AG04449 (cell line): ENCODE measurements at regions not wholly inside any gene's neighbourhood (a gene's known extent, or its start where the extent isn't known, plus 50 kb on each side); places are given as distances from the start of the nearest gene placed in this dataset.
"Not testable (repeated sequence)": the region's sequence is repeated elsewhere in the genome, so short reads cannot be mapped to it uniquely, and the experiment has no call there.

ENCODE experiments used
- CTCF ChIA-PET: fragments of 350-600 bp; formaldehyde crosslinking; extraction: SDS; loops from one replicate; lab custom pipeline; 2021; ENCODE audit warnings: antibody characterized with exemption; lab: Yijun Ruan, JAX
- POLR2A ChIA-PET: fragments of 400-600, 350-600 bp; formaldehyde crosslinking; extraction: SDS; loops from one replicate; lab custom pipeline; 2020; ENCODE audit warnings: antibody characterized with exemption, inconsistent platforms; lab: Yijun Ruan, JAX
- DNase-seq: peaks from one replicate; pipeline ENCODE4 v3.0.0-alpha.2; 2010; ENCODE audit warnings: low read depth, low spot score
- H3K4me3 ChIP-seq: 2 replicates; pipeline ENCODE4 v1.5.1; 2011; ENCODE audit warnings: low read depth, mild to moderate bottlenecking, control low read depth, low read length
- TF ChIP-seq, protein P1 (sequence below): IDR thresholded peaks from one replicate; pipeline ENCODE4 v1.5.1; 2011; ENCODE audit warnings: mild to moderate bottlenecking, moderate library complexity, low read length, control low read depth, inconsistent platforms; ENCODE audit not compliant: insufficient read depth; ENCODE audit errors: missing control alignments

DNA sequence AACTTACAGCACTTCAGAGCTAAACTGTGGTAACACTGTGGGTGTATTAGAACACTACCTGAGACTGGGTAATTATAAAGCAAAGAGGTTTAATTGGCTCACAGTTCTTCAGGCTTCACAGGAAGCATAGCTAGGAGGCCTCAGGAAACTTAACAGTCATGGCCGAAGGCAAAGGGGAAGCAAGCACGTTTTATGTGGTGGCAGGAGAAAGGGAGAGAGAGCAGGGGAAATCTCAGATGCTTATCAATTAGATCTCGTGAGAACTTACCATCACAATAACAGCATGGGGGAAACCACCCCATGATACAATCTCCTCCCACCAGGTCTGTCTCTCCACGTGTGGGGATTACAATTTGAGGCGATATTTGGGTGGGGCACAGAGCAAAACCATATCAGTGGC lies 512.6 kb downstream of the RERGL start:
- CTCF ChIA-PET: no interaction called here
- no peak overlapping the region for H3K4me3 ChIP-seq
- TF ChIP-seq, protein P1, sequence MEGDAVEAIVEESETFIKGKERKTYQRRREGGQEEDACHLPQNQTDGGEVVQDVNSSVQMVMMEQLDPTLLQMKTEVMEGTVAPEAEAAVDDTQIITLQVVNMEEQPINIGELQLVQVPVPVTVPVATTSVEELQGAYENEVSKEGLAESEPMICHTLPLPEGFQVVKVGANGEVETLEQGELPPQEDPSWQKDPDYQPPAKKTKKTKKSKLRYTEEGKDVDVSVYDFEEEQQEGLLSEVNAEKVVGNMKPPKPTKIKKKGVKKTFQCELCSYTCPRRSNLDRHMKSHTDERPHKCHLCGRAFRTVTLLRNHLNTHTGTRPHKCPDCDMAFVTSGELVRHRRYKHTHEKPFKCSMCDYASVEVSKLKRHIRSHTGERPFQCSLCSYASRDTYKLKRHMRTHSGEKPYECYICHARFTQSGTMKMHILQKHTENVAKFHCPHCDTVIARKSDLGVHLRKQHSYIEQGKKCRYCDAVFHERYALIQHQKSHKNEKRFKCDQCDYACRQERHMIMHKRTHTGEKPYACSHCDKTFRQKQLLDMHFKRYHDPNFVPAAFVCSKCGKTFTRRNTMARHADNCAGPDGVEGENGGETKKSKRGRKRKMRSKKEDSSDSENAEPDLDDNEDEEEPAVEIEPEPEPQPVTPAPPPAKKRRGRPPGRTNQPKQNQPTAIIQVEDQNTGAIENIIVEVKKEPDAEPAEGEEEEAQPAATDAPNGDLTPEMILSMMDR: no peak
- POLR2A ChIA-PET: no interaction called here
- no peak for DNase-seq

DNA sequence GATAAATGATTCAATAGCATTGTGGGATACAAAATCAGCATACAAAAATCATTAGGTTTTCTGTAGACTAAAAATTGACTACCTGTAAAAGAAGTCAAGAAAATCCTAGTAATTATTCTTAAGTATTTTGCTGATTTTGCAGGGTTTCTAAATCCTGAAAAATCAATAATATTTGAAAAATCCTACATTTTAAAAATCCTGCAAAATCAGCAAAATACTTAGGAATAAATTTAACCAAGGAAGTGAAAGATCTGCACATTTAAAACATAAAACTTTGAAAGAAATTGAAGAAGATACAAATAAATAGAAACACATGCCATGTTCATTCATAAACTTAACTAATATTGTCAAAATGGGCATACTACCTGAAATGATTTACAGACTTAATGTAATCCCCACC lies 517.7 kb downstream of the RERGL start:
- ChIA-PET CTCF (no interaction called here), POLR2A (no interaction called here)
- DNase-seq: no peak
- TF ChIP-seq, protein P1: no peak
- no peak overlapping the region for H3K4me3 ChIP-seq

DNA sequence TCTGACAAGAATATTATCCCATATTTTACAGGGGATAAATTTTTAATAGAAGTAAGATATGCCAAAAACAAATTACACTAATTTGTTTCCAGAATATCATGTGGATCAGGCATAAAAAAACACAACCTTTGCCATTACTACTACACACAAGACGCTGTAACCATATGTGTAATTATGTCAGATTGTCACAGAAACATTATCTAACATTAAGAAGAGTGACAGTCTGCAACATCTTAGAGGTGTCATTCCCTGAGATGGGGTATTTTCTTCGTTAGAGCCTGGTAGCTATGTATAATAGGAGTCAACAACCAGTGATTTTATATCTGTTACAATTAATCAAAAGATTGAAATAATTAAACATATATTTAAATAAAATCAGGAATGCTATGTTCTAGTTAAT lies 518.9 kb downstream of the RERGL start:
- ChIA-PET CTCF (no interaction called here), POLR2A (no interaction called here)
- DNase-seq: no peak
- no peak overlapping the region for H3K4me3 ChIP-seq
- TF ChIP-seq, protein P1: no peak

DNA sequence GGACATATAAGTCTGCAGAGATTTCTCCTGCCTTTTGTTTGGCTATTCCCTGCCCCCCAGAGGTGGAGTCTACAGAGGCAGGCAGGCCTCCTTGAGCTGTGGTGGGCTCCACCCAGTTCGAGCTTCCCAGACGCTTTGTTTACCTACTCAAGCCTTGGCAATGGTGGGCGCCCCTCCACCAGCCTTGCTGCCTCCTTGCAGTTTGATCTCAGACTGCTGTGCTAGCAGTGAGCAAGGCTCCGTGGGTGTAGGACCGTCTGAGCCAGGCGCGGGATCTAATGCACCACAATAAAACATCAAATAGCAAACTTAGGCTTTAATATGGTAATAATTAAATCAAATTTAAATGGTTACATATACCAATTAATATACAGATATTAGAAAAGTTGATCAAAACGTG lies 525.4 kb downstream of the RERGL start:
- POLR2A ChIA-PET, CTCF ChIA-PET, DNase-seq: not testable (repeated sequence)

DNA sequence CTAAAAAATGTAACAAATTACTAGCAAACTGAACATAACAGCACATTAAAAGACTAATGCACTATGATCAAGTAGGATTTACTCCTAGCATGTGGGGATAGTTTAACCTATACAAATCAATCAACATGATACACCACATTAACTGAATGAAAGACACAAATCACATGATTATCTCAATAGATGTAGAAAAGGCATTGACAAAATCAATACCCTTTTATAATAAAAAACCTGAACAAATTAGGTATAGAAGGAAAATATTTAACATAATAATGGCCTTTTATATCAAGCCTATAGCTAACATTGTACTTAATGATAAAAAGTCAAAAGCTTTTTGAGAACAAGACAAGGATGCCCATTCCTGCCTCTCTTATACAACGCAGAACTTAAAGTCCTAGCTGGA lies 540.0 kb downstream of the RERGL start:
- ChIA-PET CTCF (no interaction called here), POLR2A (no interaction called here)
- DNase-seq: no peak
- H3K4me3 ChIP-seq: no peak overlapping the region
- TF ChIP-seq, protein P1: no peak

More for the DNA sequence above, 525.4 kb downstream of the RERGL start:
- H3K4me3 ChIP-seq: not testable (repeated sequence)

DNA sequence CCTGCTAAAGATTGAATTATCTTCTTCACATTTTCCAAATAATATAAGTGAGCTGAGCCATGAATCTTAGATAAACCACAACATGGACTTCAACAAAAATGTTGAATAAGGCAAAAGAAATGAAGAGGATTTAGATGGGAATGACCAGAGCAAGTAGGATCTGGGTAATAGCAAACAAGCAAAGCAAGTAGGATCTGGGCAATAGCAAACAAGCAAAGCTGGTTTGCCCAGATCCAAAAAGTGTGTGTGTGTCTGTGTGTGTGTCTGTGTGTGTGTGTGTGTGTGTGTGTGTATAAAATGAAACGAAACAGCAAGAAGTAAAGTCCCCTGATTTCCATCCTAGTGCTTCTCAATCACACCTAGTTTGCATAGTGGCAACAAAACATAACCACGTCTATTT lies 549.1 kb downstream of the RERGL start:
- CTCF ChIA-PET: no interaction called here
- H3K4me3 ChIP-seq: no peak overlapping the region
- no peak for DNase-seq
- POLR2A ChIA-PET: no interaction called here
- TF ChIP-seq, protein P1: no peak

DNA sequence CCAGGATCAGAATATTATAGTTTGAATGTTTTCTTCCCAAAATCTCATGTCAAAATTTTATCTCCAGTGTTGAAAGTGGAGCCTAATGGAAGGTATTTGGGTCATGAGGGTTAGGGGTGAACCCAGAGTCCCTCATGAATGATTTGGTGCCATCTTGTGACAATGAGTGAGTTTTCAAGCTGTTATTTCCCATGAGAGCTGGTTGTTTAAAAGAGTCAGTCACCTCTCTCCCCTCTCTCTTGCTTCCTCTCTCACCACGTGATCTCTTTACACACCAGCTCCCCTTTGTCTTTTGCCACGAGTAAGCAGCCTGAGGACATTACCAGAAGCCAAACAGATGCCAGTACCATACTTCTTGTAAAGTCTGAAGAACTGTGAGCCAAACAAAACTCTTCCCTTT lies 561.6 kb downstream of the RERGL start:
- TF ChIP-seq, protein P1: no peak
- CTCF ChIA-PET: no interaction called here
- H3K4me3 ChIP-seq: no peak overlapping the region
- POLR2A ChIA-PET: no interaction called here
- no peak for DNase-seq
